ENCODE measurements at regions not wholly inside any gene's neighbourhood (a gene's known extent, or its start where the extent isn't known, plus 50 kb on each side); places are given as distances from the start of the nearest gene placed in this dataset.

DNA sequence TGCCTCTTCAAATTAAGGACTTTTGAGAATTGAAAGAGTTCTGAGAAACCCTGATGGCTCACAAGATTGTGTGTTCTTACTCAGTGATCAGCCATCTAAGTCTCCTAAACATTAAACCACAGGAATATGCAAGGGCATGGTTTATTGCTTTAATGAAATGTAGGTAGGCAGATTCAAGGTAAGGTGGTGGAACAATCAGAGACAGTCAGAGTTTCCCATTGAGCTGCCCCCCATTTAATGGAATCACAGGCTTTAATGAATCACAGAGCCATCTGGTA is 107.8 kb upstream of the LRATD1 start:
- no peak for FAIRE-seq
- DNase-seq (ENCODE audit: insufficient read length, low spot score), result no peak

DNA sequence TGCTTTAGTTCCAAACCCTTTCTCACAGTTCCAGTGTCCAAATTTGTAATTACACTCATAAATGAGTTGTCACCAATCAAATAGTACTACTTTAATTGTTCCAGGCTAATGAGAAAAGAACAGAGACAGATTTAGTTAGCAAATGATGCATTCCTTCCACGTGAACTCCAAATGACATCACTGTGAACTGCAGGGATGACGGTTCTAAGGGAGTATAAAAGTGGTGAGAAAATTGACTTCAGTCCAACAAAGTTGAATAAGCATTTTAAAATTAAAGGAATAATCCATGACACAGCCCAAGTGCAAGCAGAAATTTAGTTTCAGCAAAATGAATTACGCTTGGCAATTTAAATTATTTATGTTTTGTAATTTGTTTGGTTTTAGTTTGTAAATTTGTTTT is 102.0 kb upstream of the LRATD1 start:
- FAIRE-seq, result no peak
- DNase-seq (ENCODE audit: insufficient read length, low spot score), result no peak

DNA sequence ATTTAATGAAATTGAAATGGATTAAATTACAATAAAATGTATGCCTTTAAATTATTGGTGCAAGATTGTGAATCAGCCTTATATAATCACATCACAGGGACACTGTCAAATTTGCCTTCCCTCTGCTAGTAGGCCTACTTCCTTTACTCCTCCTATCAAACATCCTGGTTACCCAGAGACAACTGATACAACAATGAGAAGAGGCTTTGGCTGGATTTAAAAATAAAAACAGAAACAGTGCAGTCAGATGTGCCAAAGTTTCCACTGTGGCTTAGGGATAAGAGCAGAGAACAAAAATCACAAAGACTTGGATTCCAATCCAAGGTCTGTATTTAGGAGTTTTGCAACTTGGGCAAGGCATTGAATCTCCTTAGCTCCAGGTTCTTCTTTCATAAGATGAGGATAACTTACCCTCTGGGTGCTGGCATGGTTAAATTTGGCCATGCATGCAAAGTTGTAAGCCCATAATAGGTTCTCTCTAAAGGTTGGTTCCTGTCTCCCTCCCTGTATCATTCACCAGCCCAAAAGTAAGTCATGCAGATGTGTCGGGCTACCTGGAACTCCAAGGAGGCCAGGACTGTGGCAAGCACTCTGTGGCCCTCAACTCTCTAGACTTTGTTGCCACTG is 99.3 kb upstream of the LRATD1 start:
- FAIRE-seq (no peak), DNase-seq (ENCODE audit: insufficient read length, low spot score) (no peak)

DNA sequence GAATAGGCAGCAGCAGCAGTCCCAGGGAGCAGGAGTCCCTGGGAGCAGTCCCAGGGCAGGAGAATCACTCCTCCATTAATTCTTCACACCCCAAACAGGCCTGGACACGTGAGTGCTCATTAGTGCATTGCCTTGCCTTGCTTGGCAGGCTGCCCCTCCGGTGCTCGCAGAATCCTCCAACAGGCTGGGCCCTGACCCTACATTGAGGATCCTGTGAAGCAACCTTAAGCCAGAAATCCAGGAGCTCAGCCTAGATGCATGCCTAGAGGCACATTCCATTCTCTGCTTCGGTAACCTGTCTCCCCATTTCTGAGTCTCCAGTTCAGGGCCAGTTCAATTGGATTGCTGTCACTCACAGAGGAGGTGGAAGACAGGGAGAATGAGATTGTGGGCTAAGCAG is 97.4 kb upstream of the LRATD1 start:
- no peak for DNase-seq (ENCODE audit: insufficient read length, low spot score)
- FAIRE-seq, result no peak

DNA sequence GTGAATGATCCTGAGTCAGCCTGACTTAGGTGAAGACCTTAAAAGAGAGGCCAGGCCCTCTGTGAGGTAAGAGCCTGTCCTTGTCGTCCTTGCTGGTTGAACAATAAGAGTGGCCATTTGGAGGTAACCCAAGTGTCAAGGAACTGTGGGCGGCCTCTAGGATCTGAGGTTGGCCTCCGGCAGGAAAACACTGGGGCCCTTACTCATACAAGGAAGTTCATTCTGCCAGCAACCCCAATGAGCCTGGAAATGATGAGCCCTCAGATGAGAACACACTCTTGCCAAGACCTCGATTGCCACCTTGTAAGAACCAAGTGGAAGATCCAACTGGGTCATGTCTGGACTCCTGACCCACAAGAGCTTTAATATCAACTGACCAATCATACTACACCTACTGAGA is 95.5 kb upstream of the LRATD1 start:
- no peak for FAIRE-seq
- no peak for DNase-seq (ENCODE audit: insufficient read length, low spot score)

DNA sequence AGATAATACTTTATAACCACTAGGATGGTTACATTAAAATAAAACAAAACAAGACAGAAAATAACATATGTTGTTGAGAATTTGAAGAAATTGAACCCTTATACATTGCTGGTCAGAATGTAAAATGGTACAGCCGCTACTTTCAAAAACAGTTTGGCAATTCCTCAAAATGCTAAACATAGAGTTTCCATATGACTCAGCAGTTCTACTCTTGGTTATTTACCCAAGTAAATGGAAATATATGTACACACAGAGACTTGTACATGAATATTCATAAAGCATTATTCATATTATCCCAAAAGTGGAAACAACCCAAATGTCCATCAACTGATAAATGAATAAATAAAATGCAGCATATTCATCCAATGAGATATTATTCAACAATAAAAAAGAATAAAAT is 92.5 kb upstream of the LRATD1 start:
- no peak for FAIRE-seq

DNA sequence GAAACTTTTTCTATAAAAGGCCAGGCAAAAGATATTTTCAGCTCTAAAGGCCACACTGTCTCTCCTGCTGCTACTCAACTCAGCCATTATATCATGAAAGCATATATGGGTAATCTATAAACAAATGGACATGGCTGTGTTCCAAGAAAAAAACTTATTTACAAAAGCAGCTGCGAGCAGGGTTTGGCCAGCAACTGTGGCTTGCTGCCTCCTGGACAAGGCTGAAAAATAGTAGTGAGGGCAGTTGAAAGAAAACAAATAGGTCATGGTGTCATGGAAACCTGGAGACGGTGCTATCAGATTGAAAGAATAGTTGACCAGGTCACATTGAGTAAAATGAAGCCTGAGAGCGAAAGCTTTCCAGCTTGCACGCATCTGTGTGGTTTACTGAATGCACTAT is 89.2 kb upstream of the LRATD1 start:
- DNase-seq (ENCODE audit: insufficient read length, low spot score) (no peak), FAIRE-seq (no peak)

More for the DNA sequence above, 92.5 kb upstream of the LRATD1 start:
- DNase-seq (ENCODE audit: insufficient read length, low spot score), result no peak

DNA sequence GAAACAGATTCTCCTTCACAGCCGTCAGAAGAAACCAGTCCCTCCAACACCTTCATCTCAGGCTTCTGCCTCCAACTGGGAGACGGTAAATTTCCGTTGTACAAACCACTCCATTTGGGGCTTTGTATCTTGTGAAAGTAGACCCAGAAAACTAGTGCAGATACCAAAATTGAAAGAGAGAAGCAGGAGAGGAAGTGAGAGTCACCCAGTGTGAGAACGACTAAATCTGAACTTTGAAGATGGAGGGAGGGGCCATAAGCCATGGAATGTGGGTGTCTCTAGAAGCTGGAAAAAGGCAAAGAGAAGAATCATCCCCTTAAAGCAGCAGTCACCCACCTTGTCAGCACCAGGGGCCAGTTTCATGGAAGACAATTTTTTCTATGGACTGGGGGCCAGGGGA is 88.3 kb upstream of the LRATD1 start:
- FAIRE-seq, result no peak

DNA sequence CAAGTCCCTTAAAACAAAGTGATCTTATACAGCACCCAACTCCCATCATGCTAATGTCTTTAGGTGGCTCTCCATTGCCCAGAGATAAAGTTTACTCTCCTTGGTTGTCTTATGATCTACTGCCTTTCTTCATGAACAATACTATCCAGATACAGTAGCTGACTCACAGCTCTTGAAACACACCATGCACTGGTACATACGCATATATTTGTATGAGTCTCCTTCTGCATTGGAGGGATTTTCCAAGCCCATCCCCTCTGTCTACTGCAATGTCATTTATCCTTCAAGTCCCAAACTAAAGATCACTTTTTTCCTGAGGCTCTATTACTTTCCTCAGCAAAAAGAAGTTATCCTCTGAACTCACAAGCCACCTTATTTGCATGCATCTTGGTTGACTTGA is 84.7 kb upstream of the LRATD1 start:
- FAIRE-seq, result no peak
- DNase-seq (ENCODE audit: insufficient read length, low spot score), result no peak

More for the DNA sequence above, 88.3 kb upstream of the LRATD1 start:
- no peak for DNase-seq (ENCODE audit: insufficient read length, low spot score)

DNA sequence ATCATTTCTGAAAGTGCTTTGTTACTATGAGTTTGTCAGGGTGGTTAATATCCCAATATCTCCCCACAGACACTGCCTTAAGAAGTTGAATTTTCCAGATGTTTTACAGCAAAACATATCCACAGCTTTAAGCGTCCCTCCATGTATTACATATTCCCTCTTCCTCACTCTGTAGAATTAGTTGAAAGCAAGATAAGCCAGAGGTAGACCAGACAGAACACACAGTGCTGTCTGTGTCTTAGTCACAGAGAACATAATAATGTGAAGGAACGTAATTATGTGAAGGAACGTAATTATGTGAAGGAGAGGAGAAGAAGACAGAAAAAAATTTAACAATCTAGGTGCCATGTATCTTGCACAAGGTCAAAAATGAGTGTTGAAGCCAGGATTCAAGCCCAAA is 81.9 kb upstream of the LRATD1 start:
- DNase-seq (ENCODE audit: insufficient read length, low spot score) (no peak), FAIRE-seq (no peak)

DNA sequence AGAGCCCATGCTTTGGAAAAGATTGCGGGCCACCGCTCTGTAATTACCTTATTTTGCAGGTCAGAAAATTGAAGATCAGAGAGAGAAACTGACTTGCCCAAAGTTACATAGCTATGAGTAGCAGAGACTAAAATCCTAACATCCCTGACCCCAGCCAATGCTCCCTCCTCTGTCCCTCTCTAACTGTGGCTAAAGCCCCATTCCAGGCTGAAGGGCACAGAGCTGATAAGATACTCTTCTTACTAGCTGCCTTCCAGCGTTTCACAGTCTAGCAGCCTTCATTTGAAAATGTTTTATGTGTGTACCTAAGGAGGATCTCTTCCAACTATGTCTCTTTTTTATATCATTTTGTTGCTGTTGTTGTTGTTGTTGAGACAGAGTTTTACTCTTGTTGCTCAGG is 81.4 kb upstream of the LRATD1 start:
- FAIRE-seq (no peak), DNase-seq (ENCODE audit: insufficient read length, low spot score) (no peak)

DNA sequence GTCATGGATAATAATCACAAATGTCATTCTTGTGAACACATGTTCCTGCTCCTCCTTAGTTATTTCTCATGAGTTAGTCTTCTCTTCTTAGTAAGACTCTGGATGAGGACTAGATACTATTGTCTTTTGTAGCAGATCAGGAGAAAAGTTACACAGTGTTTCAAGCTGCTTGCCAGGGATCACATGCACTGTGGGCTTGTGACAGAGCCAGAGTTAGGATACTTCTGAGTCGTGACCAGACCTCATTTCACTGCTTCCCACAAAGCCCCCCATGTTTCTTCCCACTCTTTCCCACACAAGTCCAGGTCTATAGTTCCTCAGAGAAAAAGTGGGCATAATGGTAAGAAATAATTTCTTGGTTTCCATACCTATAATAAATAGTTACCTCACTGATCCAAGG is 80.2 kb upstream of the LRATD1 start:
- no peak for DNase-seq (ENCODE audit: insufficient read length, low spot score)
- FAIRE-seq, result no peak

DNA sequence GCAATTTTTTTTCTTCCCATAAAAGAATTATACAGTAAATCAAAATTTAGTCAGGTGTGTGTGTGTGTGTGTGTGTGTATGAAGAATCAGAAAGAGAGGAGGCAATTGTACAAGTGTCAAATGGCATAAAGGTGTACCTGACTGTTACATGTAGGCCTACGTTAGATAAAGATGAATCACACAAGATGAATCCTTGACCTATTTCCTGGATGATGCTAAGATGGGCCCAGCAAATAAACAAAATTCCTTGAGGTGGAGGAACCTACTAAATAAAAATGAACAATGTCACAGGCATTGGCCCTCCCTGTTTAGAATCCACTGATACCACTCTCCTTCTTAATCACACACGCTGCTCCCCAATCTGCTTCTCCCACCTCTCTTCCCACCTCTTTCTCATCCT is 79.7 kb upstream of the LRATD1 start:
- no peak for FAIRE-seq

DNA sequence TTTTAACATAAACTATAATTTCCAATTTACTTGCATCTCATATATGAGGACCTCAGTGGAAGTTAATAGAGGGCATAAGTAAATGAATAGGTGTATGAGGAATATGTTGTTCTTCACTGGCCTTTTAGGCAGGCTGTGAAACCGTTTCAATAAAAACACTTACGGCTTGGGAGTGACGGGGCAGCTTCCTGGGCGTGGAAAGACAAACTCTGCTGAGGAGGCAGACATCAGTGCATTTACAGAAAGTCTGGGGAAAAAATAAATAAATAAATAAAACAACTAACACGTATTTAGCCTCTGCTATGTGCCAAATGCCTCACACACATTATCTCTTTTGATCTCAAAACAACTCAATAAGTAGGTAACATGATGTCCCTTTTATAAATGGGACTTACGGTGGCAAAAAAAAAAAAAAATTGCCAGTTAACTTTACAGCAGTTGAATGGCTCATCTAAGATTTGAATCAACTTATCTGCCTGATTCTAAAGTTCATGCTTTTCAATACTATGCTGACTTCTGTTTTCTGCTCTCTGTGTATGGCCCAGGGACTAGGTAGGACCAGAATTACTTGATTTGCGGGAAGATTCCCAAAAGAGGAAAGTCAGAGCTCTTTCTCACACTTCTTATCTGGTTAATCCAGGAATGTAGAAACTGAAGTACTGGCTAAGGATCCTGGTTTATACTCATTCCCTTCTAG is 77.5 kb upstream of the LRATD1 start:
- DNase-seq (ENCODE audit: insufficient read length, low spot score) (no peak), FAIRE-seq (no peak)

More for the DNA sequence above, 79.7 kb upstream of the LRATD1 start:
- DNase-seq (ENCODE audit: insufficient read length, low spot score), result no peak

DNA sequence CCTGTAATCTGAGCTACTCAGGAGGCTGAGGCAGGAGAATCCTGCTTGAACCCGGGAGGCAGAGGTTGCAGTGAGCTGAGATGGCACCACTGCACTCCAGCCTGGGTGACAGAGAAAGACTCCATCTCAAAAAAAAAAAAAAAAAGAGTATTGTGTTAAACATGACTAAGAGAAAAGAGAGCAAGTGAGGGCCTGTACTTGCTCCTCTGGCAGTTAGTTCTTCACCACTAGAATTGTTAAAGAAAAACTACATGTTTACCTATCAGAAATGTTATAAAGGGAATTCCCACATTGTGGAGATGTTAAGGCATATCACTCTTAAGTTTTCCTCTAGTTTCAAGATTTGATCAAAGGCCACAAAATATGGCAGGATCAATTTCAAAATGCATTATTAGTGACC is 75.4 kb upstream of the LRATD1 start:
- FAIRE-seq (no peak), DNase-seq (ENCODE audit: insufficient read length, low spot score) (no peak)

DNA sequence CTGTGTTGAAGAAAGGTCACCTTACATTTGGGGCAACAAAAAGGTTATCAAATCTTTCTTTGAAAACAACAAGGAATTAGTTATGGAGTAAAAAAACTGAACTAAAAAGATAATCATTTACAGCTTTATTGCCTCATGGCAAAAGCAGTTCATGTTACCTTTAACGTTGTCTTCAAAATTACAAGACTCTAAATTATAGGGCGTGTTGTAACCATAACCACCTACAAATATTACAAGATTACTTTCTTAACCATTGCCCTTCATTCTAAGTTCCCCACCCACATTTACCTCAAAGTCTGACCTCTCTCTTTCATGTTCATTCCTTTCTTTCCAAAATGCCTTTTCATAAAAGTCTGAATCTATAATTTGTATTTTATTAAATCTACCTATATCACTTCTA is 74.6 kb upstream of the LRATD1 start:
- FAIRE-seq, result no peak

DNA sequence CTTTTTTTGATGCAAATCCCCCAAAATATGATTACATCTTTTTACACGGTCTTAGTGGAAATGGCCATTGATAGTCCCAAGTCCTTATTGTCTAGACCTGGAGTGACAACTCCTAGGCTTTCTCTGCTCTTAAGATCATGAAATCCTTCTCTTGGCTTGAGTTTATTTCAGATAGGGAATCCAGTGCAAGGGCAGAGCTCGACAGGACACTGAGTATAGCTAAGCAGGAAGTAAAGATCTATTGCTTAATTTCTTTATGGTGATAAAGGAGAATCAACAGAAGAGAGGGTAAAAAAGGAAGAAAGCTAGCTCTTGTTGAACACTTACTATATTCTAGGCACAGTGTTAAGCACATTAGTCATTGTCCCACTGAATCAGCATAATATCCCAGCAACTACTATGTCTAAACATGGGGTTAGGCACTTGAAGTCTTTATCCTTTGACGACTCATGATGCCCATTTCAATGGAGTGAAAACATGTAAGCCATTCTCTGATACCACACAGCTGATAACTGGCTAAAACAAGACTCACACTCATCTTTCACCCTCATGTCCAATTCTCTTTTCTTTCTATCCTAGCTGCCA is 74.1 kb upstream of the LRATD1 start:
- DNase-seq (ENCODE audit: insufficient read length, low spot score), result no peak

More for the DNA sequence above, 74.6 kb upstream of the LRATD1 start:
- no peak for DNase-seq (ENCODE audit: insufficient read length, low spot score)

DNA sequence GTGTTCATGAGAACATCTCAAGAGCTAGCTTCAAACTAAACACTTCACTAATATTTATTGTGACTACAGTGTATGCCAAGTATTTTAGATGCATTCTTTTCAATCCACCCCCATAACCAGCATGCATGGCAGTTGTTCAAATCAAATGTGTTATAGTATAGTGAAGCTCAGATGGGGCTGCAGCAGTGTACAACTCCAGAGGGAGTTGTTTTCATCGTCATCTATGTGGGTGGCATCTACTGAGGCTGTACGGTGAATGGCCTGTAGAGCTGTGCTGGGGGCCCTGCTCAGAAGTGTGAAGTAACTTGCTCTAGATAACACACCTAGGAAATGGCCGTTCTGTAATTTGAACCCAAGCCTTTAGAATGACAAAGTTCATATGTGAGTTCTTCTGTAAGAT is 71.8 kb upstream of the LRATD1 start:
- no peak for DNase-seq (ENCODE audit: insufficient read length, low spot score)
- FAIRE-seq, result no peak

More for the DNA sequence above, 74.1 kb upstream of the LRATD1 start:
- no peak for FAIRE-seq

DNA sequence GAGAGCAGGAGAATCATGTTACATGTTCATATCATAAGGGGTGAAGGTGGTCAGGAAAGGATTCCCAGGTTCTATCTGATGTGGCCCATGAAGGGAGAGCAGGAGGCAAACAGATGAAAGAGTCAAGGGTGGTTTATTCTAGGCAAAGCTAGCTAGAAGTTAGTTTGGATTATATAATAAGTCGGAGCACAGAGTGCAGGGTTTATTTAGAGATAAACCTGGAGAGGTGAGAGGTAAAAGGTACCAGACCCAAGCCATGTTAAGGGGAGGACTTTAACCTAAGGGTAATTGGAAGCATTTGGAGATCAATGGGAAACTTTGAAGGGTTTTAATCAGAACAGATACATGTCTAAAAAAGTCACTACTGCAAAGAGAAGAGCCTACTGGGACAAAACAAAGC is 69.2 kb upstream of the LRATD1 start:
- no peak for FAIRE-seq
- no peak for DNase-seq (ENCODE audit: insufficient read length, low spot score)

DNA sequence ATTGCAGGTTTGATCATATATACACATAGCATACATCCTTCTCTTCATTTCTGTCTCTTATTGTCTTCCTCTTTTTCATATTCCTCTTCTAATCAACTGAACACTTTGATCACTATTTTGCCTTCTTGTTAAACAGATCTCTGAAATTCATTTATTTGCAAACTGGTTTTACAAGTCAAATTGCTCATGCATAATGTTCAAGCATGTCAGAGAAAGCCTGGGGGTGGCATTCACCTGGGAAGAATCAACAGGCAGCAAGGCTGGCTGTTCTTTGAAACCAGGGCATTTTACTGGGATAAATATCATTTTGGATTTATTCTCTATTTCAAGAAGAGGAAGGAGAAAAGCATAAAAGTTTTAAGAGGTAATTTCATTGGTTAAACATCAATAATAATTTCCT is 66.9 kb upstream of the LRATD1 start:
- no peak for FAIRE-seq

DNA sequence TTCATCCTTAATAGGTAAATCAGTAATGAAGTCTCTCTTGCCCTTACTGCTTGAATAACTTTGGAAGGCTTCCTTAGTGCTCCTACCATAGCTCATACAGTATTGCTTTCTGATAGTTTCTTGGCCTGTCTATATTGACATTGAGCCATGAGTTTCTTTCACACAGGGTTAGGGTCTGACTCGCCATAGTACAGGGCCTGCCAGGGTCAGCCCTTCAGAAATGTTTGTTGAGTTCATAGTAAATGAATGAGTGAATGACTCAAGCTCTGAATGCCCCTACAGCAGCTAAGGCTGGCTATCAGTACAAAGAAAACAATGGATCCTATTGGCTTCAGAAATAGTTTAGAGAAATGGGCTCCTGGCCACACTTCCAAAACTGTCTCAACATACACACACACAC is 65.0 kb upstream of the LRATD1 start:
- DNase-seq (ENCODE audit: insufficient read length, low spot score), result no peak
- FAIRE-seq, result no peak

More for the DNA sequence above, 66.9 kb upstream of the LRATD1 start:
- DNase-seq (ENCODE audit: insufficient read length, low spot score), result no peak

DNA sequence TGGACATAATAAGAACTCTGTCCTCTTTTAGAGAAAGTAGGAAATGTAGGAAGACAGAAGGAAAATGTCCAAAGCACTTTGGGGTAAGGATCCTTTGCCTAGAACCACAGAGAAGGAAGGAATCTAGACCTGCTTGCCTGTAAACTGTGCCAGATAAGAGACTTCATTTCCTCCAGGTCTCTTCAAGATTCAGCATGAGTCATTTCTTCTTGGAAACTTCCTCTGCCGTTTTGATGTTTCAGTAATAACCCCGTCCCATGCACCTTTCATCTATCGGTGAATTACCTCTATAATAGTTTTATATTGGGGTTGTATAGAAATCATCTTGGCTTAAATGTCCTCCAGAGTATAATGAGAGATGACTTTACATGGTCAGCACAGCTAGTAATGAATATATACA is 63.2 kb upstream of the LRATD1 start:
- DNase-seq (ENCODE audit: insufficient read length, low spot score) (no peak), FAIRE-seq (no peak)

DNA sequence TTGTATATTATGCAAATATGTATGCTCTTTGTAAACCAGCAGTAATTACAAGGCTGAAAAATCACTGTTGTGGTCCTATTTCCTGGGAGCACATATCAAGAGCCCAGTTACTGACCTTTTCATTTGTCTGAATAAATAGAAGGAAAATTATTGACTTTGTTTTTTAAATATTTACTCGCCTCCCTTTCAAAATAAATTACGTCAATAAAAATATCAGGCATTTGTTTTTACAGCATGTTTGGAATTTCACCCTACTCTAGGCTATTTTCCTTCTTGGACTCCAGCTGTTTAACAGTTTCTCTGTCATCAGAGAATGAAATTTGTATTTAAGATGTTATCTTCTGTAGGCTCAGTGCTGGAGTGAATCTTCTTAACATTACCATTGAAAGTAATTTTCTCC is 59.9 kb upstream of the LRATD1 start:
- FAIRE-seq, result no peak

More for the DNA sequence above, 59.9 kb upstream of the LRATD1 start:
- DNase-seq (ENCODE audit: insufficient read length, low spot score), result no peak

Data from HTR-8/SVneo (cell line).